HT-29 (cell line): ENCODE measurements at regions not wholly inside any gene's neighbourhood (a gene's known extent, or its start where the extent isn't known, plus 50 kb on each side); places are given as distances from the start of the nearest gene placed in this dataset.

Experiments used
- DNase-seq: peaks from one replicate; pipeline ENCODE4 v3.0.0-alpha.2; 2015; ENCODE audit warnings: low spot score

DNA sequence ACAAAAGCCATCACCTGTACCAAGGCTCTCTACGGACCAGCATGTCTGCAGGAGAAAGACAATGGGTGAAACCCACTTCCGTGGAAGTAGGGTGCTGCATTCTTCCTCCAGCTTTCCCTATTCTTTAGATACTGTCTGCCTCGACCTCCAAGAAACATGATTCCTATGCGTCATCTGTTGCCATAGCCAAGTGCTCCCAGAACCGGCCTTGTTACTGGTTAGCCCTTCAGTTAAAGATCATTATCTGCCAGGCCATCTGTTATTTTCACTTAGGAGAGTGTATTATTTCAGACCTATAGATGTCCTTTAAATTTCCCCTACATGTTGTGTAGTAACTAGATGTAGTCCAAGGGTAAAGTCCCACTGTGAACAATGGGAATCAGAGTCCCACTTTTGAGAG lies 89.0 kb upstream of the KIAA1217 start:
- DNase-seq, result no peak

DNA sequence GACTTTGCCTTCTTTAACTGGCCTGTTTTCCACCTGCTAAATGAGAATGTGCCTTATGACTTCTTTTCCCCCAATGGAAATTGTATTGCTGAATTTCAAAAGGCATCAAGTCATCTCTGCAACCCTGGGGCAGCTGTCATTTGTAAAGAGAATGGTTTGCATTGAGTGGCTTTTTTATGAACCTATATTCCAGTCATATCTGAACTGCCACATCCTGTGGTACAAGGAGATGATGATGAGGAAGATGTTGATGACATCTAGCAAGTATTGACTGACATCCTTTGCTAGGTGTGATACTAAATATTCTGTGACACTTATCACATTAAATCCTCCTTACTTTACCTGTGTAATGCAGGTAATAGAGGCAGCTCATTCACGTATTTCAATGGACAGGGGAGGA lies 88.3 kb upstream of the KIAA1217 start:
- DNase-seq, result no peak

DNA sequence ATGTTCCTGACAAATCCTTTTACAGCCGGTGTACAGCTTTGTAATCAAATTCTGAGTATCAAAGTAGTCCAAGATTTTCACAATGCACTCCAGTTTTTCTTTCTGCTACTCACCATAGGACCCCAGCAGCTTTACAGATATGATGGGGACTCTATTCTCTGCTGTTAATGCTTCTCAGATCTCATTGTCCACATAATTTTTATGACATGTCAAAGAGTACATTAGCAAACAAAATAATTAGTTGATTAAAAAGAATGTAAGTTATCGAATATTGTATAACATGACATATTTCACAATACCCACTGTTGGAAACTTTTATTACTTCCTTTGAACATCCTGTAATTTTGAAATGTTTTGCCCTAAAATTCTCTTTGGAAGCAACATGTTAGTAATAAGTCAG lies 81.4 kb upstream of the KIAA1217 start:
- DNase-seq, result no peak

DNA sequence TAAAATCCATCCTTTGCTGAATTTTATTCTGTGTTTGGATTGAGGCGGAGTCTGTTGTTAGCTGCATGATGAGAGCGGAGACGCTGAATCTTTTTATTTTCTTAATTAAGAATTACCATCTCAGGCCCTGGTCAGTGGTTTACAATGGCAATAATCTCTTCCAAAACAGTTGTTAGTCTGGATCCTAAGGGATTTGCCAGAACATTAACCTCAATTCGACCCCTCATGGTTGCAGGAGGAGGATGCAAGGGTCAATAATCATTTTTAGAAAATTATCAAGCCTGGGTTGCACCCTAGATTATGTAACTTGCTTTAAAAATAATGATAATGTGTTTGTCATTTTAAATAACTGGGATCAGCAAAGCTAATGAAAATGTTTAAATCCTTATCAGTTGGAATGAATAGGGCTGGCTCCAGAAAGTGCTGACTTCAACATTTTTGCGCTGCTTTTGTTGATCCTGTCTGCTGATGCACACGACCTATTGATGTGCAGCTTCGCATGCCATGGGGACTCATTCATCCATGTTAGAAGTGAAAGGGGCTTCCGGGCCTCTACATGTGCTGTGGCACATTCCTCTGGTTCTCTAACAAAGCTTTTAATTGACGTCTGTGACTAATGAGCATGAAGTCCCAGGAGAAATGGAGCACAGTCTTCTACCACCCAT lies 80.7 kb upstream of the KIAA1217 start:
- no peak for DNase-seq

DNA sequence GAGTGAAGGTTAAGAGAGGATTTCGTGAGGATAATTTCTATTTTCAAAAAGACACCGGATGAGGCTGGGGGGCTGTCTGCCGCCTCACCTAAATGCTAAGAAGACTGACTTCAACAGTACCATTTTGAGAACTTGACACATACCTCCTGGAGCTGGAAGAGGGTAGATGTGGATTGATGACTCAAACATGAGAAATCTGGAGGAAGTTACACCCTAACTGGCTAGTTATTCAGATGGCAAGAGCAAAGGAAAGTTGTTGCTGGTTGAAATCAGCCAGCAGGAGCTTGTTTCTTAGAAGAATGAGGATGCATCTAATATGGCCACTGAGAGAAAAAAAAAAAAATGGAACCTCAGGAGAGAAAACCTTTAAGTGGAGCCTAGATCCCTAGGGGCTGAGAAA lies 76.2 kb upstream of the KIAA1217 start:
- no peak for DNase-seq

DNA sequence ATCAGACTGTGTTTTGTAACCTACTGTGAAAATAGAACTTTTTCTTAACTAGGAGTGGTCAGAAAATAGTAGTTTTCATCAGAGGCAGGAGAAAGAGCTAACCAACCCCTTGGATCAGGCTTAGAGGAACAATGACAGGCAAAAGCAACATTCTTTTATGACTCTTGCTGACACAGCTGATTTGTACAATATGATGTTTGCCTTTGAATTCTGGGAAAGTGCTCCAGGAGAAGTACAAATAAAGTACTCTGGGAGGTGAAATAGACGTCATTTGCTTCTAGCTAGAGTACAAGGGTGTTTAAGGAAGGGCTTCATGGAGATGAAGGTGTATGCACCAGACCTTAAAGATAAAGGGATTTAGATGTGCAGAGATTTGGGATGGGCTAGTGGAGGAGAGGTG lies 75.1 kb upstream of the KIAA1217 start:
- DNase-seq, result no peak

DNA sequence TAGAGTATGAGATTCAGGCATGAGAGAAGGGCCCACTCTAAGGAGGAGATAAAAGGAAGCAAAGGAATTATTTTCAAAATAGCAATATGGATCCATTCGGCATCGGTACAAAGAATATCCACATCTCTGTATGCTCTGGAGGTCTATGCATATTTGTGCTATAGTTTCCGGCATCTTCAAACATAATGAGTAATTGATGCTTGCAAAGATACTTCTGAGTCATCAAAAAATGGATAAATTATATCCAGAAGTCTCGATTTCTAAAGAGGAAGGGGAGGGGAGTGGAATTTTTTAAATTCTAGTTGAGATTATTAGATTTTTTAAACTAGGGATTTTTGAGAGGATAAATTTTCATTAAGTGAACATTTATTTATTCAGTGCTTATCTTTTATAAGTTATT lies 72.9 kb upstream of the KIAA1217 start:
- no peak for DNase-seq

DNA sequence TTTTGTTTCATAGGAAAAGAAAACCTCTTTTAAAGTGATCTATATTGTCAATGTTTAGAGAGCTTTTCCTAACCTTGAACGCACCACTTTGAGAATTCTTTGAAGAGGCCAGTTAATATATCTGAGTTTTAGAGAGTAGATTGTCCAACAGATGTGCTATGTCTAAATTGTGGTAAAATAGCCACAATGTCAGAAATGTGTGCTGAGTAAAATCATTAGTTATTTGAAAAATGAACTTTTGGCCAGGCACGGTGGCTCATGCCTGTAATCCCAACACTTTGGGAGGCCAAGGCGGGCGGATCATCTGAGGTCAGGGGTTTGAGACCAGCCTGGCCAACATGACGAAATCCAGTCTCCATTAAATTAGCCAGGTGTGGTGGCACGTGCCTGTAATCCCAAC lies 61.6 kb upstream of the KIAA1217 start:
- no peak for DNase-seq

DNA sequence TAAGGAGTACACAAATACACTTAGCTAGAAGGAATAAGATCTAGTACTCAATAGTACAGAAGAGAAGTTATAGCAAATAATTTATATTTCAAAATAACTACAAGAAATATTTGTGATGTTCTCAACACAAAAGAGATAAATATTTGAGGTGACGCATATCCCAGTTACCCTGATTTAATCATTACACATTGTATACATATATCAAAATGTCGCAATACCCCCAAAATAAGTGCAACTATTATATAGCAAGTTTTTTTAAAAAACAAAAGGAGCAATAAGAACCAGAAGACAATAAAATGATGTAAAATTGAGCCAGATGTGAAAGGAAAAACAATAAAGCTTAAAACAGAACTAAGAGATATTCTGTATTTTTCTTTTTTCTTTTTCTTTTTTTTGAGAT lies 59.3 kb upstream of the KIAA1217 start:
- DNase-seq, result no peak

DNA sequence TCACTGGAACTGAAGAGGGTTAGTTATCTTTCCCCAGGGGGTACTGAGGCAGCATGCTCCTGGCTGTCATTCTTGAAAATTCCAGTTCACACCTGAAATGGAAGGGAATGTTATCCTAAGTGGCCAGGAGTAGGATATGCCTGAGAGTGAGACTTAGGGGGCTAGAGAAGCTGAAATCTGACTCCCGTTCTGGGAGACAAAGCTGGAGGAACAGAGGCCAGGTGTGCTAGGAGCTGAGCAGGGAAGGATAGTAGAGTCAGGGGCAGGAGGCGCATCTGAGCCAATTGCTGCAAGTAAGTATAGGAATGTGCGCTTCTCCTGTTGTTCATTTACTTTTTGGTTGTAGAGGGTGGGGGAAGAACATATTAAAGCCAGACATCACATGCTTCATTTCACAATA lies 58.1 kb upstream of the KIAA1217 start:
- DNase-seq, result no peak

DNA sequence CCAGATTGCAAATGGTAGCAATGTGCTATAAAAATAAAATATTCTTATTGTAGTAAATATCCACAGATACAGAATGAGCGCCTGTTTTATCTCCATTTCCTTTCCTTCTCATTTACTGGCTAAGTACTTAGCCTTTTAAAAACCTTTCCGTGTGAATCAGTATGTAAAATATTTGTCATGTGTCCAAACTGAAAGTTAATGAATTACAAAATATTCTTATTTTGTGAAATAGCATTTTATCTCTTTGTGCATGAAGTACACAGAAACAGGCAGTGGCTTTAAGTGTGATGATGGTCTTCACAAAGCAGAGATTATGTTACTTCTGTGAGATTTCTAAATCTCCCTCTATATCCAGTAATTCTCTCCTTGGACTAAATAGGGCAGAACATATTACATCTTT lies 56.7 kb upstream of the KIAA1217 start:
- DNase-seq, result no peak

DNA sequence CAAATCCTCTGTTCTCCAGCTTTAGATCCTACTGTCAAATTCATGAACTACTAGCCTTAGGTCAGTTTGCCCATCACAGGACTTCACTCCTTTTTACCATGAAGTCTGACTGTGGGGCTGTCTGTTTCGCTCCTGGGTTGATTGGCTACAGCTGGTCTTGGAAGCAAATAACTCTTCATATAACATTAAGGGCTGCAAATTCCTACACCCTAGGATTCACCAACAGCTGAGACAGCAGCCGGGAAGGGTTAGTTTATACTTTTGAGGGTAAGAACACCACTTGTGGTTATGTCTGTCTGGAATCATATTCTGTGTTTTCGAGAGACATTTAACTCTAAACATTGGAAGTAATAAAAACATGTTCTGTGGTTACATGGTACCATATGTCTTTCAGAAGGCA lies 55.9 kb upstream of the KIAA1217 start:
- DNase-seq, result no peak

DNA sequence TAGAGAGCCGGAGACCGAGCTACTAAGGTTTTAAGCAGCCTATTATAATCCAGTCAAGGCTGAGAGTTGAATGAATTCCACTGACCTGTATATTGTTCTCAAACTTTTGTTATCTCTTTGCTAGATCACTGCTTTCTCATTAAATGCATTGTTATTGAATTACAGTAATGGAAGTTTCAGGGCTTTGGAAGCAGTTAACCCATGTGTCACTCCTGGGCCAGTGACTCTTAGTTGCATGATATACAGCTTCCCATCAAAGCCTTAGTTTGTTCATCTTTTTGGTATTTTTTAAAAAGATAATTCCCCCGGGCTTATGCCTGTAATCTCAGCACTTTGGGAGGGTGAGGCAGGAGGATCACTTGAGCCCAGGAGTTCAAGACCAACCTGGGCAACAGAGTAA lies 55.4 kb upstream of the KIAA1217 start:
- no peak for DNase-seq

DNA sequence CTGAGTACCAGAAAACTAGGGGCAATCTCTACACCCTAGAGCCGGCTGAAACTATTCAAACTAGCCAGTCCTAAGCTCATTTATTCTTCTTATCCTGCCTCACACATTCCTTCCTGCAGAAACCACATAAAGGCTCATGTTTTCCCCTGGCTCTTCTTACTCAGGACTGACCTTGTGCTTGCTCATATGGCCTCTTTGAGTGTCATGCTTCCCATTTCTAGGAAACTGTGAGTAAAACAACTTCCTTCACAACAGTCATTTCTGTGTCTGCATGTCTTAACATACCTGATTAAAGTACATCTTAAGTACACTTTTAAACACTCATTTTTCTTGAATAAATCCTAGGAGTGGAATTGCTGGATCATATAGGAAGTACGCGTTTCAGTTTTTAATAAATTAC lies 52.3 kb upstream of the KIAA1217 start:
- no peak for DNase-seq

DNA sequence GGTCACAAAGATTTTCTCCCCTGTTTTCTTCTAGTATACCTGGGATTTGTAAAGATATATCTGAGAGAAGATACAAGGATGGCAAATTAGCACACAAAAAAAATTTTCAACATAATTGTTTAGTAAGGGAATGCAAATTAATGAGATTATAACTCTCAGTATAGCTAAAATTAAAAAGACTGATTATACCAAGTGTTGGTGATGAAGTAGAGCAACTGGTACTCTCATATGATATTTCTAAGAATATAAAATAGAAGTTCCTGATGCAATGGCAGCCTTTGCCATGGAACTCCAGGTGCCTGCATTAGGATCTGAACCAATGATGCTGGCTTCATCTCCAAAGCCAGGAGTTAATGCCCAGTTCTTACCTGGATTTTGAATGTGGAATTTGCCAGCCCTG lies 51.4 kb upstream of the KIAA1217 start:
- DNase-seq, result no peak
